ENCODE measurements at regions not wholly inside any gene's neighbourhood (a gene's known extent, or its start where the extent isn't known, plus 50 kb on each side); places are given as distances from the start of the nearest gene placed in this dataset.

DNA sequence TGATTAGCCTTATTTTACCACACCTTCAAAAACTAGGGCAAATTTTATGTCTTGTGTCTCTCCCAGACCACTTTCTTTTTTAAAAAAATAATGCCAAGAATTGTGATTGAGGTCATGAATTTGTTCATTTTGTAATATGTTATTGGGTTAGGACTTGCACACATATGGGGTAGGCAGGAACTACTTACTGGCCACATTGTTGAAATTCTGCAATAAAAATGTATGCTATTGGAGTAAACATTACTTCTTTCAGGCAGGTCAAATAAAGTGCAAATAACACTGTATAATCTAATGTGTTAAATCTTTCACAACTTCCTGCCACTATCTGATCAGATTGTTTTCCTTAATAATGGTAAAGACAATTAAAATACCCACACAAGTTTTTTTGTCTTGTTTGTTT, 166.6 kb upstream of the COL11A1 start:
- no peak for TF ChIP-seq POLR2A (IDR thresholded peaks at IDR 0.05)
- no peak for TF ChIP-seq CTCF (IDR thresholded peaks at IDR 0.05)
